NCI-H82 (cell line): ENCODE measurements at regions not wholly inside any gene's neighbourhood (a gene's known extent, or its start where the extent isn't known, plus 50 kb on each side); places are given as distances from the start of the nearest gene placed in this dataset.

Experiments
- DNase-seq: peaks from one replicate; lab custom pipeline; 2025; lab: John Stamatoyannopoulos, UW

- no peak for DNase-seq
Measured at GRCh38 chr4:13181681-13182080, 302.5 kb downstream of the RAB28 start.

- DNase-seq: no peak
Measured at GRCh38 chr4:13180701-13181100, 303.4 kb downstream of the RAB28 start.

- no peak for DNase-seq
Measured at GRCh38 chr4:13178621-13179020, 305.5 kb downstream of the RAB28 start.

- DNase-seq: no peak
Measured at GRCh38 chr4:13176741-13177142, 307.4 kb downstream of the RAB28 start.

GRCh38 chr4:13174926-13175325, 309.2 kb downstream of the RAB28 start:
- no peak for DNase-seq

GRCh38 chr4:13174001-13174400, 310.1 kb downstream of the RAB28 start:
- DNase-seq: no peak

- DNase-seq: no peak
Measured at GRCh38 chr4:13171292-13172057, 312.7 kb downstream of the RAB28 start.

- no peak for DNase-seq
Measured at GRCh38 chr4:13169731-13170525, 314.2 kb downstream of the RAB28 start.

GRCh38 chr4:13168326-13168725, 315.8 kb downstream of the RAB28 start:
- DNase-seq: no peak

GRCh38 chr4:13166214-13166613, 317.9 kb downstream of the RAB28 start:
- DNase-seq: no peak

- DNase-seq: no peak
Measured at GRCh38 chr4:13164783-13165331, 319.3 kb downstream of the RAB28 start.

- no peak for DNase-seq
Measured at GRCh38 chr4:13162886-13163285, 321.3 kb downstream of the RAB28 start.

GRCh38 chr4:13160920-13161319, 323.2 kb downstream of the RAB28 start:
- no peak for DNase-seq

- DNase-seq: no peak
Measured at GRCh38 chr4:13159041-13159620, 325.0 kb downstream of the RAB28 start.

- no peak for DNase-seq
Measured at GRCh38 chr4:13151194-13151593, 332.9 kb downstream of the RAB28 start.

- DNase-seq: no peak
Measured at GRCh38 chr4:13143222-13144070, 340.7 kb downstream of the RAB28 start.

GRCh38 chr4:13142726-13143125, 341.4 kb downstream of the RAB28 start:
- peak; percentile 67 for DNase-seq

- peak; percentile 21 for DNase-seq
Measured at GRCh38 chr4:13142191-13142590, 341.9 kb downstream of the RAB28 start.

GRCh38 chr4:13137390-13137789, 346.8 kb downstream of the RAB28 start:
- no peak for DNase-seq

- no peak for DNase-seq
Measured at GRCh38 chr4:13133700-13134099, 350.4 kb downstream of the RAB28 start.

GRCh38 chr4:13130848-13131247, 353.3 kb downstream of the RAB28 start:
- DNase-seq: no peak

- no peak for DNase-seq
Measured at GRCh38 chr4:13129095-13129494, 355.0 kb downstream of the RAB28 start.
